Cardiac fibroblast (primary cell): ENCODE measurements at regions not wholly inside any gene's neighbourhood (a gene's known extent, or its start where the extent isn't known, plus 50 kb on each side); places are given as distances from the start of the nearest gene placed in this dataset.

Experiments used
- DNase-seq, 2 donors: peaks; one replicate each; pipeline versions ENCODE4 v3.0.0 to v3.0.0-alpha.2; 2010; ENCODE audit warnings: low read depth in 2 of 2
- H3K4me3 ChIP-seq, 2 donors: replicated peaks in 1 of 2; 1 replicate in 1 of 2; 2 replicates in 1 of 2; pipeline ENCODE4 v1.5.1; 2011; ENCODE audit warnings: low read depth in 2 of 2, low read length in 2 of 2, mild to moderate bottlenecking in 2 of 2, moderate library complexity in 1 of 2
- TF ChIP-seq, protein P1 (sequence below): IDR thresholded peaks from one replicate; pipeline ENCODE4 v1.5.1; 2011; ENCODE audit warnings: low read depth, mild to moderate bottlenecking, low read length, inconsistent platforms

DNA sequence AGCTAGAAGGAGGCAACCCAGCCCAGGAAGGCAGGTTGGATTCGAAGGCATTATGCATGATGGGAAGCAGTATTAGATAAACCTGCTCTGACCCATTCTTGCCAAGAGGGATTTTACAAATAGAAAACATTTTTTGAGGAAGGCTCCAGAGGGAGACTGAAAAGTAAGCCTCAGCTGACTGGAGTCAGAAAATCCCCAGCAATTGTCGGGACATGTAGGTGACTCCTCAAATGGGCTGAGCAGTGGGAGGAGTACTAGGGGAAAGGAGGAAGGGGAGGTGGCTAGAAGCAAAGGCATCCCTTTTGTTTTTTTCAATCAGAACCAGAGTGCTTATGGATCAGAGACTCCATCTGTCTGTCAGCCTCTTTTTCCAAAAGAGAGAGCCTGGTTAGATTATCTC, 138.1 kb upstream of the NTF3 start:
- H3K4me3 ChIP-seq = no peak overlapping the region
- DNase-seq = no peak
- TF ChIP-seq, protein P1, sequence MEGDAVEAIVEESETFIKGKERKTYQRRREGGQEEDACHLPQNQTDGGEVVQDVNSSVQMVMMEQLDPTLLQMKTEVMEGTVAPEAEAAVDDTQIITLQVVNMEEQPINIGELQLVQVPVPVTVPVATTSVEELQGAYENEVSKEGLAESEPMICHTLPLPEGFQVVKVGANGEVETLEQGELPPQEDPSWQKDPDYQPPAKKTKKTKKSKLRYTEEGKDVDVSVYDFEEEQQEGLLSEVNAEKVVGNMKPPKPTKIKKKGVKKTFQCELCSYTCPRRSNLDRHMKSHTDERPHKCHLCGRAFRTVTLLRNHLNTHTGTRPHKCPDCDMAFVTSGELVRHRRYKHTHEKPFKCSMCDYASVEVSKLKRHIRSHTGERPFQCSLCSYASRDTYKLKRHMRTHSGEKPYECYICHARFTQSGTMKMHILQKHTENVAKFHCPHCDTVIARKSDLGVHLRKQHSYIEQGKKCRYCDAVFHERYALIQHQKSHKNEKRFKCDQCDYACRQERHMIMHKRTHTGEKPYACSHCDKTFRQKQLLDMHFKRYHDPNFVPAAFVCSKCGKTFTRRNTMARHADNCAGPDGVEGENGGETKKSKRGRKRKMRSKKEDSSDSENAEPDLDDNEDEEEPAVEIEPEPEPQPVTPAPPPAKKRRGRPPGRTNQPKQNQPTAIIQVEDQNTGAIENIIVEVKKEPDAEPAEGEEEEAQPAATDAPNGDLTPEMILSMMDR = no peak

DNA sequence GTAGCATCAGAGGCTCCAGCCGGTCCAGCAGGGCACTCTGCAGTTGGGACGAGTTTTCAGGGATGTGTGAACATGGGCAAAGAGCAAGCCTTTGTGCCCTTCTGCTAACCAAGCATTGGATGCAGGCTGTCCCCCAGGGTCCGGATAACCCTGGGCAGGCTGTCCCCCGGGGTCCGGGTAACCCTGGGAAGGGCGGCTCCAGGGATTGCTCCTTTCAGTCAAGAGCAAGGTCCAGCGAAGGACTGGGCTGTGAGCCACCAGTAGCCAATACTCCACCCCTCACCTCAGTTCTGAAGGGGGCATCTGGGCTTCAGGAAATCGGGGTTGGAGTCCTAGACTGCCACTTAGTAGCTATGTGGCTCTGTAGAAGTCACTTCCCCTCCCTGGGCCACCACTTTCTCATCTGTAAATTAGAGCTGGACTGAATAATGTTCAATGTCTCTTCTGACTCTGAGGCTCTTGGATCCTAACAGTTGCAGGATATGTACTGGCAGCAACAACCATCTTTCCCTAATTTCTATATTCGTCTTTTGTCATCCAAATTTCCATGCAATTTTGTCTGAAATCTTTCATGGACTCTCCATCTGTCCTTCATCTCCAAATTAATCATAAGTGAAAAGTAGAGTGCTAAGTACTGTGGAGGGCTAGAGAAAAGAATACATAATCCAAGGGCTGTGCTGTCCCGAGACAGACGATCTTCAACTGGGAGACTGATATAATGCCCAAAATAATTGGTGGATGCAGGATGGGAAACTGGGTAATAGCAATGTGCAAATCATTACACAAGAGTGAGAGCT, 137.4 kb upstream of the NTF3 start:
- no peak overlapping the region for H3K4me3 ChIP-seq
- TF ChIP-seq, protein P1 = no peak
- DNase-seq = no peak

DNA sequence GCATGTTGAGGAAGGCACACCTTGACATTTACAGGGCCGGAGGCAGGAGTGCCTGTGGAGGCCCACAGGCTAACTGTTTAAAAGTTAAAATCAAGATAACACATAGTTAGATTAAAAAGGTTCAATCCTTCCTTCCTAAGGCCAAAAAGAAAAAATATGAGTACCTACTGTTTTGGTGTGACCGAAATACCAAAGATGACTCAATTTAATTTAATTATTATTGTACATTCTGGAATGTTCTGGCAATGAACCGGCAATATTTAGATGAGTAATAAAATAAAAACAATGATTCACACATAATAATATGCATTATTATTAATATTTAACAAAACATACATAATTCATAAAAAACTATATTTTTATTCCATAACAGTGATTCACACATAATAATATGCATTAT, 136.8 kb upstream of the NTF3 start:
- TF ChIP-seq, protein P1 = no peak
- peak in 1 of 2 donors; percentile 41 for DNase-seq
- no peak overlapping the region for H3K4me3 ChIP-seq

DNA sequence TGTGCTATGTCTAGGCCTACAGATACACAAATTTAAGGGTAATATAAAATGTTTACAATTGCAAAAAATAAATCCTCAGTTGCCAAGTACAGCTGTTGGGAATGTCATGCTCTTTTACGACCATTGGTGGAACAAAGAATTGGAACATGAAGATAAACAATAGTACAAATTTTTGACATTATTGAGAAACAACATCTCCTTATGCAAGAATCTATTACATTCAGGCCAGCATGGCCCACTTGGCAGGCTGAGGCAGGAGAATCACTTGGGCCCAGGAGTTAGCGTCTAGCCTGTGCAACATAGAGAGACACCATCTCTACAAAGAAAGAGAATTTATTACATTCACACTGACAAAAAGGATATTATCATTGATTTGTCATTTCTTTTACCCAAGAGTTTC, 135.9 kb upstream of the NTF3 start:
- TF ChIP-seq, protein P1 = no peak
- H3K4me3 ChIP-seq = no peak overlapping the region
- DNase-seq = peak in 1 of 2 donors; percentile 3

DNA sequence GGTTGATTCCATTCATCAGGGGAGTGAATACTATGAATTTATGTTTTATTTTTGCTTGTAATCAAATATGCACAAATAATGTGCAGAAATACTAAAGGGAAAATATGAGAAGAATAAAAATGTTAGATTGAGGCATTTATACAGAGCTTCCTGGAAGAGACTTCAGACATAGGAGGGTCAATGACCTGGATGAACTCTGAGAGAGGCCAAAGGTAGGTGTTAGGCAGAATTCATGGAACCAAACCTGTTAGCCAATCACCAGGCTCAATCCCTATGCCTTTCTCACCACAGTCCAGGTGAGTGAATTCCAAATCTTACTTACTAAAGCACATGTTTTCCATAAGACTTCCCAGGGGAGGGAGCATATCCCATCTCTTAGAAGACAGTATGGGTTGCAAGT, 130.4 kb upstream of the NTF3 start:
- TF ChIP-seq, protein P1 = no peak
- DNase-seq = no peak
- H3K4me3 ChIP-seq = no peak overlapping the region

DNA sequence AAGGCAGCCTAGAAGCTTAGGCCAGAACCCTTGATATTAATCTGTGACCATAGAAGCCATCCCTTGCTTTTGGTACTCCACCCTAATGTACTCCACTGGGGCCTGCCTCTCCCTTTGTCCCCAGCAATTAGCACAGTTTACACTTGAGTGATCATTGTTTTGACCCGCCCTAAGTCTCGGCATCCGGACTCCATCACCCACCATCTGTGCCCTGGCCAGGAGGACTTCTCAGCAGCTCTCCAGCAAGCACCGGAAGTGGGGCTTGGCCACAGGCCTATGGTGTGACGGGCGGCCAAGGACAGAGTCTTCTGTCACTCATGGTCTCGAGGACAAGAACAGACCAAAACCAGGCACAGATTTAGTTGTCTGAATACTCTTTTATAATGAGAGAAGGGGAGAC, 126.5 kb upstream of the NTF3 start:
- no peak for DNase-seq
- H3K4me3 ChIP-seq = no peak overlapping the region
- TF ChIP-seq, protein P1 = no peak
